Keratinocyte (primary cell): ENCODE measurements at regions not wholly inside any gene's neighbourhood (a gene's known extent, or its start where the extent isn't known, plus 50 kb on each side); places are given as distances from the start of the nearest gene placed in this dataset.

Experiments
- DNase-seq: peaks from one replicate; pipeline ENCODE4 v3.0.0-alpha.2; 2011; ENCODE audit warnings: low read depth, missing footprints, low spot score
- FAIRE-seq: peaks from 2 replicates; lab custom pipeline; 2011; peaks lifted over from hg19 to GRCh38; lab: Jason Lieb, UNC
- H2AFZ ChIP-seq: 2 replicates; pipeline ENCODE4 v1.6.0; 2012; ENCODE audit warnings: low read length, control low read depth, inconsistent platforms; ENCODE audit not compliant: control insufficient read depth
- H3K27ac ChIP-seq: 2 replicates; pipeline ENCODE4 v1.5.1; 2011; ENCODE audit warnings: low read length; ENCODE audit not compliant: control insufficient read depth, insufficient read depth
- H3K27me3 ChIP-seq: 3 replicates; pipeline ENCODE4 v1.6.0; 2011; ENCODE audit warnings: low read length; ENCODE audit not compliant: control insufficient read depth, insufficient read depth; ENCODE audit errors: extremely low read depth
- H3K36me3 ChIP-seq, 2 experiments: 2 replicates in 1 of 2; 3 replicates in 1 of 2; pipeline ENCODE4 v1.5.1; 2011; ENCODE audit warnings: low read length in 2 of 2, mild to moderate bottlenecking in 1 of 2; ENCODE audit not compliant: control insufficient read depth in 2 of 2, insufficient read depth in 2 of 2; ENCODE audit errors: extremely low read depth in 1 of 2
- H3K4me1 ChIP-seq: 3 replicates; pipeline ENCODE4 v1.5.1; 2011; ENCODE audit warnings: low read length; ENCODE audit not compliant: control insufficient read depth, insufficient read depth; ENCODE audit errors: extremely low read depth
- H3K4me2 ChIP-seq: 3 replicates; pipeline ENCODE4 v1.6.0; 2011; ENCODE audit warnings: low read depth, low read length; ENCODE audit not compliant: control insufficient read depth, insufficient read depth; ENCODE audit errors: extremely low read depth
- H3K4me3 ChIP-seq, 3 experiments: fragments of 200-600 bp in 1 of 3; sonication (generic) in 1 of 3; 2 replicates in 2 of 3; 3 replicates in 1 of 3; pipeline ENCODE4 v1.5.1; 2011 to 2016; ENCODE audit warnings: low read length in 3 of 3, mild to moderate bottlenecking in 3 of 3, control low read depth in 2 of 3, inconsistent platforms in 1 of 3, low read depth in 1 of 3, mixed read lengths in 1 of 3, mixed run types in 1 of 3, moderate library complexity in 1 of 3; ENCODE audit not compliant: control insufficient read depth in 2 of 3, insufficient read depth in 2 of 3; ENCODE audit errors: extremely low read depth in 1 of 3
- H3K79me2 ChIP-seq: 2 replicates; pipeline ENCODE4 v1.6.0; 2012; ENCODE audit warnings: low read length; ENCODE audit not compliant: control insufficient read depth, insufficient read depth
- H3K9ac ChIP-seq: 3 replicates; pipeline ENCODE4 v1.6.0; 2011; ENCODE audit warnings: low read length; ENCODE audit not compliant: control insufficient read depth, insufficient read depth; ENCODE audit errors: extremely low read depth
- H3K9me1 ChIP-seq: 3 replicates; pipeline ENCODE4 v1.6.0; 2011; ENCODE audit warnings: low read length; ENCODE audit not compliant: control insufficient read depth, insufficient read depth; ENCODE audit errors: extremely low read depth
- H3K9me3 ChIP-seq: 2 replicates; pipeline ENCODE4 v1.5.1; 2012; ENCODE audit warnings: low read depth, low read length; ENCODE audit not compliant: control insufficient read depth
- H4K20me1 ChIP-seq: 3 replicates; pipeline ENCODE4 v1.6.0; 2011; ENCODE audit warnings: low read length; ENCODE audit not compliant: control insufficient read depth, insufficient read depth; ENCODE audit errors: extremely low read depth
- CTCF ChIP-seq, 3 experiments: IDR thresholded peaks in 1 of 3; conservative IDR thresholded peaks in 1 of 3; optimal IDR thresholded peaks in 1 of 3; 2 replicates in 2 of 3; 3 replicates in 1 of 3; pipeline versions ENCODE3 to v1.5.1; 2011; ENCODE audit warnings: low read length in 3 of 3, mild to moderate bottlenecking in 3 of 3, moderate library complexity in 2 of 3, control low read depth in 1 of 3, inconsistent platforms in 1 of 3; ENCODE audit not compliant: insufficient read depth in 2 of 3; ENCODE audit errors: extremely low read depth in 1 of 3
- EZH2 ChIP-seq: IDR thresholded peaks from one replicate; pipeline ENCODE4 v1.6.1; 2012; ENCODE audit warnings: inconsistent platforms, mild to moderate bottlenecking, low read length, moderate library complexity
- dilution Hi-C: fragments of 300-500 bp; cut with MboI; formaldehyde crosslinking; loops from one replicate; pipeline ENCODE4 v1.7.0; 2020; ENCODE audit warnings: low sequenced_read_pairs; ENCODE audit not compliant: extremely low pct_ligation_motif_present

- peaks cover 7% of the 10 kb centered on the region for H3K4me1 ChIP-seq
- H3K27me3 ChIP-seq, result no peaks in the 10 kb centered on the region
- H3K27ac ChIP-seq, result no peak overlapping the region
- H3K9me3 ChIP-seq, result no peaks in the 10 kb centered on the region
- no peak overlapping the region for H3K9ac ChIP-seq
- TF ChIP-seq EZH2 (no peak), CTCF (optimal IDR thresholded peaks at IDR 0.05 in 1 of 3, IDR thresholded peaks at IDR 0.05 in 1 of 3, conservative IDR thresholded peaks at IDR 0.05 in 1 of 3; ENCODE audit: extremely low read depth in 1 of 3, insufficient read depth in 2 of 3, low read length in 3 of 3) (no peak)
- dilution Hi-C loops, result no loop called here
- DNase-seq (no peak), FAIRE-seq (no peak)
- no peak overlapping the region for H2AFZ ChIP-seq
- H3K4me2 ChIP-seq, result no peak overlapping the region
- H3K36me3 ChIP-seq, result no peaks in the 10 kb centered on the region
- H3K9me1 ChIP-seq, result no peaks in the 10 kb centered on the region
- H4K20me1 ChIP-seq, result no peaks in the 10 kb centered on the region
- H3K79me2 ChIP-seq, result no peaks in the 10 kb centered on the region
- H3K4me3 ChIP-seq, result no peak overlapping the region
These were observed 73.4 kb upstream of the NR4A3 start for GRCh38 chr9:99748266-99748665.

- Histone ChIP-seq H3K4me1 (peaks cover 9% of the 10 kb centered on the region), H3K4me2 (no peak overlapping the region), H3K36me3 (no peaks in the 10 kb centered on the region), H3K9me1 (no peaks in the 10 kb centered on the region), H3K4me3 (no peak overlapping the region), H4K20me1 (no peaks in the 10 kb centered on the region), H3K9ac (no peak overlapping the region), H3K27me3 (no peaks in the 10 kb centered on the region), H3K79me2 (no peaks in the 10 kb centered on the region), H3K9me3 (no peaks in the 10 kb centered on the region), H2AFZ (no peak overlapping the region), H3K27ac (no peak overlapping the region)
- dilution Hi-C loops, result no loop called here
- FAIRE-seq, result no peak
- no peak for TF ChIP-seq CTCF (optimal IDR thresholded peaks at IDR 0.05 in 1 of 3, IDR thresholded peaks at IDR 0.05 in 1 of 3, conservative IDR thresholded peaks at IDR 0.05 in 1 of 3; ENCODE audit: extremely low read depth in 1 of 3, insufficient read depth in 2 of 3, low read length in 3 of 3)
- no peak for TF ChIP-seq EZH2
- no peak for DNase-seq
These were observed 73.0 kb upstream of the NR4A3 start for GRCh38 chr9:99748676-99749075.
